ENCODE measurements at regions not wholly inside any gene's neighbourhood (a gene's known extent, or its start where the extent isn't known, plus 50 kb on each side); places are given as distances from the start of the nearest gene placed in this dataset.
"Not testable (repeated sequence)": the region's sequence is repeated elsewhere in the genome, so short reads cannot be mapped to it uniquely, and the experiment has no call there.

DNA sequence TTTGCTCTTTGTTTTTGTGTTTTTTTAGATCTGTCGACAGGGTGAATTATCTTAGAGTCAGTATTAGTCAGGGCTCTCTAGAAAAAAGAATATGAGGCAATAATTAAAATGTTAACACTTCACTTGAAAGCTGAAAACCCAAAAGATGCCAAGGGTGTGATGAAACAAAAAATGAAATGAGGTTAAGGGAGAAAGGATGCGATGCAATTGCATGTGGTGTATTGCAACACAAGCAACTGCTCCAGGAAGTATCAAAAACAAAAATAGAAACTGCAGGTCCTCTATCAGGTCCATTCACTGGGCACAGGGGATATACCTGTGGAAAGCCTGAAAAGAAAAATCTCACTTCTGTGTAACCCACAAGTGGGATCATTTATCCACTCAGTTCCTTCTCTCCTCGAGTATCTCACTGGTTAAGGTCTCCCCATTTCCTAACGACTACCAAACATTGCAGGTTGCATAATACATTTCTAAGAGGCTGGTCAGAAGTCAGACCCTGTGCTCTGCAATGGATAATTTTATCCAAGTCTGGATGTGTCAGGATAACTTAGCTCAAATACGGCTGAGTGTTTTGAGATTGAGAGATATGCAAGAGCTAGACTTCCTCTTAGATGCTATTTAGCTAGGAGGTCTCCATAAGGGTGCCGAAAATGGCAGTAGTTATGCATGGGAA lies 257.7 kb upstream of the GJE1 start:
- no peak for DNase-seq

DNA sequence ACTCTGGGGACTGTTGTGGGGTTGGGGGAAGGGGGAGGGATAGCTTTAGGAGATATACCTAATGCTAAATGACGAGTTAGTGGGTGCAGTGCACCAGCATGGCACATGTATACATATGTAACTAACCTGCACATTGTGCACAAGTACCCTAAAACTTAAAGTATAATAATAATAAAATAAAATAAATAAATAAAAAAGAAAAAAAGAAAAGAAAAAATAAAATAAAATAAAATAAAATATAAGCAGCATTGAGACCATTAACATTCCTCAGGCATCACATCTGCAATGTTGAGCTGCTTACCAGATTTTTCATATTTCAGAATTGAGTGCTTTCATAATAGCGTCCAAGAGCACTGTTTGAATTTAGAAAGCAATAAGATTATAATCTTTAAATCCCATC lies 263.2 kb upstream of the GJE1 start:
- not testable (repeated sequence) for DNase-seq

DNA sequence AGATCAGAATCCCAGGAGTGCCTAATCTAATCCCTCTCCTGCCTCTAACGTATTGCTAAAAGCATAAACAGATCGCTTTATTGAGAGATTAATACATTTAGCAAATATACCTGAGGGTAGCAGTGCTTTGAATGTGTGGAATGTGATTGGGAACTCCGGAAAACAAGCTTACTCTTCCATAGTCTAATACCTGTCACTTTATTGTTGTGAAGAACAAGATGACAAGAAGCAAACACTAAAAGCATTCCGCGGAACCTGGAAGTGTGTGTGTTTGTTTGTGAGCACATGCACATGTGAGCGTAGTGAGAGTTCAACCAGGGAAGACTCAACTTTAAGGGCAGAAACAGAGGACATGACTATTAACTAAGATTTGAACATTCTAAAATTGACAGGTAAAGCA lies 265.0 kb upstream of the GJE1 start:
- DNase-seq, result no peak

DNA sequence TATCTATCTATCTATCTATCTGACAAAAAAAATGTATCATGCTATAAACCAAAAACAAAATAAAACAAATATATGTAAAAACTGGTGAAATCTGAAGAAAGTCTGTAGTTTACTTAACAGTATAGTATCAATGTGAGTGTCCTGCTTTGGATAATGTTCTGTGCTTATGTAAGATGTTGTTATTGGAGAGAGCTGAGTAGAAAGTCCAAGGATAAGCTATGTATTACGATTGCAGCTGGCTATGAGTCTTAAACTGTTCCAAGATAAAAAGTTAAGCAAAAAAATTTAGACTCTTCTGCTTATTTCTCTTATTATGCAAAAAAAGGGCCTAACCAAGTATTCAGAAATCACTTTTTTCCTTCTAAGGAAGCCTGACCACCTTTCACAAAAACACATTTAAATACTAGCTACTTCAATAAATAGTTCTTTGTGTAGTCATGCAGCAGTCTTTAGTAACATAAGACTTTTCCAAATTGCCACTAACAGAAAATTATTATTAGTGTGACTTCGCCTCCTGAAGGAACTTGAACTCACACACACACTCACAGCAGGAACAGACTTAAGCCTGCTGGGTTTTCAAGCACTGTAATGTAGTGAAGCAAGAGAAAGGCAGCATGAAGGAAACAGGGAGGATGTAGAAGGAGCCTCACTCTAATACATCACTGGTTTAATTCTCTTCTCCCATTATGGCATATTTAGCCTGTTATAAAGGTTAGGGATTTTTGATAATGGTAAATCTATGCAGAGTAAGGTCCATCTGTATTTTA lies 265.8 kb upstream of the GJE1 start:
- no peak for DNase-seq

DNA sequence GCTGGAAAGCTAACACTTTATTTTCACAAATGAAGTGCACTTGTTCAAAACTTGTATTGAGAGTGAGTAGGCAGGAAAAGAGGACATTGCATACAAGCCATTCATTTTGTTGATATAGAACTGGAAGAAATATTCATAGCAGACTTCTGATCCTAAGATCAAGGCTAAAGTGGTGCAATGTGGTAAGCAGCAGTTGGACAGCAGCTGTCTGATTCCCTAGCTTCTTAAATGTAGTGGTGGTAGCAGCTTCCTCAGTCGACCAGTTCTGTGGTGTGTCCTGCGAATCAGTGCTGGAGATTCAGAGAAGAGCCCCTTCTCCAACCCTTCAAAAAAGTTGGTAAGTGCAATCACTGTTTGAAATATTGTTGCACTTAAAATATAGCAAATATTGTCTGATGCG lies 281.7 kb upstream of the GJE1 start:
- no peak for DNase-seq

DNA sequence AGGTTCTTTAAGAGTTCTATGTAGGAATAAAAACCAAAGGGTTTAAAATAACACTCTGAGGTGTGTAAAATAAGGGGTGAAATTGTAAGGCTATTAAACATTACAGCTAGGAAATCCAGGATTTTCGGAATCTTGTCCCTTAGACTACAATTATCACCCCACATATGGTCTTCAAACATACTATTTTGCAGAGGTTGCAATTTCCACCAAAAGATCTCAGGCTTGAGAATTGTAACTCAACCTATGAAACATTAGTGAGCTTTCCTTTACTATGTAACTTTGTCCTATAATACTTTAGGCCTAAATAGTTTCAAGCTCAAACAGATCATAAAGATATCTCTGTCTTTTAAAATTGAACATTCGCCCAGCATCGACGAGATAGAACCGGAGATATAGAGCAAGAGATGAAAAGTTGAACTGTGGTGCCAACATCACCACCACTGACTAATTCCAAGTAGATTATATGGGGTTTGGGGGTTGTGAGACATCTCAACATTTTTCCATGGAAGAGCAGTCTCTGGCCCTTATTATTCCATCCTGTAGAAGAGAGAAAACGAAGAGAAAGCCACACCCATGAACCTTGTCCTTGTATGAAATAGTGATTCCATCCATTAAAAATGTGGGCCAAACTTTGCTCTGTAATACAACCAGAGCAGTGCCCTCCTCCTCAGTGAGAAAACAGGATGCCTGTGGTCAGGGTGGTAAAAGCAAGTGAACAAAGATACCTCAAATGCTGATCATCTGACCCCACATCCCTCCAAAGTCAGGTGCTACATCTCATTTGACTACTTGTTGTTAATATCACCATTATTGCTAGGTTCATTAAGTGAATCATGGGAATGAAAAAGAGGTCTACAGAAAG lies 284.5 kb upstream of the GJE1 start:
- DNase-seq, result no peak

DNA sequence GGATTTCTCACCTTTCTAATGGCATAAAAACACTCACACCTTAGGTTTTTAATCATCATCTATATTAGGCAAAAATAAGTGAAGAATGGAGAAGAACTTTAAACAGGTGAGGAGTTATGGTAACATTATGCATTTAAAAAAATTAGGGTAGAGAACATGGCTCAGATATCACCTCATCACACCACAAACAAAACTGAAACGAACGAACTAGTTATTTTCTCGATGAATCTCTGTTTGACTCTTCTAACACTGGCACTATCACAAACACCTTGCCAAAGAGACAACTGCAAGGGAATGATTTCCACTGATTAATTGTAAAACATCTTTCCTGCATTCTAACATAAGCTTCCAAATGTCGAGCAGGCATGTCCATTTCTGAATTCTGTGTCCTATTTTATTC lies 286.1 kb upstream of the GJE1 start:
- DNase-seq, result no peak

DNA sequence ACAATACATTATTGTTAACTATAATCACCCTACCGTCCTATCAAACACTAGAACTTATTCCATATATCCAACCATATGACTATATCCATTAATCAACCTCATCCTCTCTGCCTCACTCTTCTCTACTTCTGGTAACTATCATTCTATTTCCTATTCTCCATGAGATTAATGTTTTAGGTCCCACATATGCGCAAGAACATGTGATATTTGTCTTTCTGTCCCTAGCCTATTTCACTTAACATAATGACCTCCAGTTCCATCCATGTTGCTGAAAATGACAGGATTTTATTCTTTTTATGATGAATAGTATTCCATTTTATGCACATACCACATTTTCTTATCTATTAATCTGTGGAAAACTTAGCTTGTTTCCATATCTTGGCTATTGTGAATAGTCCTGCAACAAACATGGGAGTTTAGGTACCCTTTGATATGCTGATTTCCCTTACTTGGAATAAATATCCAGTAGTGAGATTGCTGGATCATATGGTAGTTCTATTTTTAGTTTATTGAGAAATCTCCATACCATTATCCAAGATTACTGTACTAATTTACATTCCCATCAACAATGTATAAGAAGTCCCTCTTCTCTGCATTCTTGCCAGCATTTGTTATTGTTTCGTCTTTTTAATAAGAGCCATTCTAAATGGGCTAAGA lies 289.4 kb upstream of the GJE1 start:
- no peak for DNase-seq

DNA sequence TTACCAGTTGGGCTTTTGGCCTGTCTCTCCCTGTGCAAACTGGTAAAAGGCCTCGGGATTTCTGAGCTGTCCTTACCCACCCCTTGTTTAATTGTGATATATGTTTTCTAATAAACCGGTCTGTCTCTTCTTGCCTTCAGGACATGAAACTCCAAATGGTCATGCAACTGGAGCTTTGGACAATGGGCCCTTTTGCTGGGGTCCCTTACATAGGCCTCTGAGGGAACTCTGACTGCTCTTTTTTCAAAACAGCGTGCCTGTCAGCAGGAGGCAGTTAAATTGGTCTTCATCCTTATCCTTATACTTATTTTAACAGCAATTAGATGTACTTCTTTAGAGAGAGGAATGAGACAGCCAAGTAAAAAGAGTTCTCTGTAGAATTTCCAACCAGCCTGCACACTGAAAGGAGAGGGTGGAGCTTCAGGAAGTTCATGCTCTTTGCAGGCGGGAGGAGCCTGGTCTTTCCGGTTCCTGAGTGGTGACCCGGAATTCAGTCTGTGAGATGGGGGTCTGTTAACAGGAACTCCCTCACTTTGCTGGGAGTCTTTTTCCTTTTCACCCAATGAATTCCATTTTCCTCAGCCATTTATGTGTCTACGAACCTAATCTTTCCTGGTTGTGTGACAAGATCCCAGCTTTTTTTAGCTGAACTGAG lies 299.6 kb upstream of the GJE1 start:
- no peak for DNase-seq

DNA sequence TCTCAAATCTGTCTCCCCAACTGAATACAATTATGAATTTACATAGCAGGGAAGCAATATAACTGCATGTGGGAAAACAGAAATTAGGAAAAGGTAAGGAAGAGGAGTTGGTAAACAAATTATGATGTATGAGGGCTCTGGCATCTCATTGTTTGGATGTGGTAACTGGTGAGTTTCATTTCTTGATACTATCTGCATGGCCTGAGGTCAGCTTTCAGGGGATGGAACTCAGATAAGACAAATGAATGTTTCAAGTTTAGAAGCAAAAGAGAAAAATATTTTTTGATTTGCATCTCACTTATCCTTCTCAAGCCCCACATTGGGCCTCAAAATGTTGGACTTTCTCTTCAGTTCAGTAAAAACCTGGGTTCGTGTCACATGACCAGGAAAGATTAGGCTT lies 302.2 kb upstream of the GJE1 start:
- no peak for DNase-seq

DNA sequence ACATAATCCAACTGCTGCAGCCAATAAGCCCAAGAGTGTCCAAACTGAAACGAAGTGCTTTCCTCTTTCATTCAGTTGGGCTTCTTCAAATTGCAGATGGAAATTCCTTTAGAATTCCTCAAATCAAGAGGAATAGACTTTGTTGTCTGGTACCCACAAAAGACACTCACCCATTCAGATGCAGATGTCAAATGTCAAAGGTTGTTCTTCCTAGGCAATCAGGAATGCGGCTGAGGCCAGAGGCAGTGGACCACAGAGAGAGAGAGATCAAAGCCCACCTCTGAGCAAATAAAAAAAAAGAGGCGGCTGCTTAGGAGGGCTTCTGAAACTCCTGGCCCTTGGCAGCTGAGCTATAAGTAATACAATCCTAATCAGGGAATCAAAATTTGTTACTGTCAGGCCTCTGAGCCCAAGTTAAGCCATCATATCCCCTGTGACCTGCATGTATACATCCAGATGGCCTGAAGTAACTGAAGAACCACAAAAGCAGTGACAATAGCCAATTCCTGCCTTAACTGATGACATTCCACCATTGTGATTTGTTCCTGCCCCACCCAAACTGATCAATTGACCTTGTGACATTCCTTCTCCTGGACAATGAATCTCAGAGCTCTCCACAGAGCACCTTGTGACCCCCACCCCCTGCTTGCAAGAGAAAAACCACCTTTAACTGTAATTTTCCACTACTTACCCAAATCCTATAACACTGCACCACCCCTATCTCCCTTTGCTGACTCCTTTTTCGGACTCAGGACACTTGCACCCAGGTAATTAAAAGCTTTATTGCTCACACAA lies 303.0 kb upstream of the GJE1 start:
- no peak for DNase-seq

DNA sequence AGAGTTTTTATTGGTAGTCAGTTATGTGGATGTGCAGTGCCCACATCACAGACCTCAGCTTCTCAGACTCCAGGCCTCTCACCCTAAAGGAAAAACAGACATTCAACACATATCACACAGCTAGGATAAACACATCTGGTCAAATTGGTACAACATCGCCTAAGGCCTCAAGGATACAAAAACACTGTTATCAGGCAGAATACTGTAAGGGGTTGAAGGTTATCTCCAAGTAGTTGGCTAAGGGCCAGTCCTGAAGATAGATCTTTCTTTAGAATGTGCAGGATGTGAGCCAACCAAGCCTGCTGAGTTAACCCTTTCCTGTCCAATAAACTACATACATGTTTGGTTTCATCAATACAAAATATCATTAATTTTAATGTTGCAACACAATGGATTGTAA lies 308.4 kb upstream of the GJE1 start:
- no peak for DNase-seq

DNA sequence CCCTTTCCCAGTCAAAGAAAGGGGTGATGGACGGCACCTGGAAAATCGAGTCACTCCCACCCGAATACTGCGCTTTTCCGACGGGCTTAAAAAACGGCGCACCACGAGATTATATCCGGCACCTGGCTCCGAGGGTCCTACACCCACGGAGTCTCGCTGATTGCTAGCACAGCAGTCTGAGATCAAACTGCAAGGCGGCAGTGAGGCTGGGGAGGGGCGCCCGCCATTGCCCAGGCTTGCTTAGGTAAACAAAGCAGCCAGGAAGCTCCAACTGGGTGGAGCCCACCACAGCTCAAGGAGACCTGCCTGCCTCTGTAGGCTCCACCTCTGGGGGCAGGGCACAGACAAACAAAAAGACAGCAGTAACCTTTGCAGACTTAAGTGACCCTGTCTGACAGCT lies 317.7 kb upstream of the GJE1 start:
- not testable (repeated sequence) for DNase-seq

DNA sequence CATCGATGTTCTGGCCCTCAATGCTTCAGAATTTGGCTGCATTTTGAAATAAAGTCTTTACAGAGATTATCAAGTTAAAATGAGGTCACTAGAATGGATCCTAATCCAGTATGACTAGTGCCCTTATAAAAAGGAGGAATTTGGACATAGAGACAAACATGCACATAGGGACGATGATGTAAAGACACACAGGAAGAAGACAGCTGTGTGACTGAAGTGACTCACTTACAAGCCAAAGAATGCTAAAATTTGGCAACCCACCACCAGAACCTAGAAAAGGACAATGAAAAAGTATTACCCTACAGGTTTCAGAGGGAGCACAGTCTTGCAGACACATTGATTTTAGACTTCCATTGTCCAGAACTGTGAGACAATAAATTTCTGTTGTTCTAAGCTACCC lies 322.8 kb upstream of the GJE1 start:
- DNase-seq, result no peak

DNA sequence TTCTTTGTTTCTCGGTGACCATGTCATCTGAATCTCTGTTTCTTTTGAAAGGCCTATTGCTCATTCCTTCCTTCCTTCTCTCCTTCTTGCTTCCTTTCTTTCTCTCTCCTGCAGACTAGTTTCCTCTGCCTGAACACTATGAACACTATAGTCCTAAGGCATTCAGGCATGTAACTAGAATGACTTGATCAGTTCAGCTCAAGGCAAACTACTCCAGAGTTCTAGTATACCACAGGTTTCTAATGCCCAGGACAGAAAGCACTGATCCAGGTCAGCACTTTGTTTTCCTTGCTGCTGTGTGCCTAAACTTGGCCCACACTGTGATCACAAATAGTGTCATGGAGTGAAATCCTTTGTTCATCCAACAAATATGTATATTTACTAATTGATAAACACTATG lies 324.1 kb upstream of the GJE1 start:
- DNase-seq, result no peak

DNA sequence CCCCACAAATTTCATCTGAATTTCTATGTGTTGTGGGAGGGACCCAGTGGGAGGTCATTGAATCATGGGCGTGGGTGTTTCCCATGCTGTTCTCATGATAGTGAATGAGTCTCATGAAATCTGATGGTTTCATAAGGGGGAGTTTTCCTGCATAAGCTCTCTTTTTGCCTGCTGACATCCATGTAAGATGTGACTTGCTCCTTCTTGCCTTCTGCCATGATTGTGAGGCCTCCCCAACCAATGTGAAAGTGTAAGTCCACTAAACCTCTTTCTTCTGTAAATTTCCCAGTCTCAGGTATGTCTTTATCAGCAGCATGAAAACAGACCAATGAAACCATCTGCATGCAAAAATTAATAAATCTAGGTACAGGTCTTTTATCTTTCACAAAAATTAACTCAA lies 331.8 kb upstream of the GJE1 start:
- not testable (repeated sequence) for DNase-seq

DNA sequence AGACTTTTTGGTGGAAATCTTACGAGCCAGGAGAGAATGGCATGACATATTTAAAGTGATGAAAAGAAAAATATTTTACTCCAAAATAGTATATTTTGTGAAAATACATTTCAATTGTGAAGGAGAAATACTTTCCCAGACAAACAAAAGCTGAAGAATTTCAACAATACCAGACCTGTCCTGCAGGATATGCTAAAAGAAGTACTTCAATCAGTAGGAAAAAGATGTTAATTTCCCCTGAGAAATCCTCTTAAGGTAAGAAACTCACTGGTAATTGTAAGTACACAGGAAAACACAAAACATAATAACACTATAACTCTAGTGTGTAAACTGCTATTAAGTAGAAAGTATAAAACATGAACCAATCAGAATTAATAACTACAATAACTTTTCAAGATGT lies 341.8 kb upstream of the GJE1 start:
- DNase-seq, result no peak

DNA sequence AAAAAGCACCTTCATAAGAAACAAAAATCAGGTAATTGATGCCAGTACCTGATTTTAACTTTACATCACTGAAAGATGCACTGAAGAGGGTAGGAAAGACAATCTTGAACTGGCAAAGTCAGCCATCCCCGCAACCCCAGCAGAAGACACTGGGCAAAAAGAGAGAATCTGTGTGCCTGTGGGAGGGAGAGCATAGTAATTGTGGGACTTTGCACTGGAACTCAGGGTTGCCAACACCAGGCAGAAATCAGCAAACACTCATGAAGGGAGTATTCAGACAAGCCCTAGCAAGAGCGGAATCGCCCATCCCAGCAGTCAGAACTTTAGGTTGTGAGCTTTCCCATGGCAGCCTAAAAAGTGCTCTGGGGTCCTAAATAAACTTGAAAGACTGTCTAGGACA lies 344.6 kb upstream of the GJE1 start:
- no peak for DNase-seq

DNA sequence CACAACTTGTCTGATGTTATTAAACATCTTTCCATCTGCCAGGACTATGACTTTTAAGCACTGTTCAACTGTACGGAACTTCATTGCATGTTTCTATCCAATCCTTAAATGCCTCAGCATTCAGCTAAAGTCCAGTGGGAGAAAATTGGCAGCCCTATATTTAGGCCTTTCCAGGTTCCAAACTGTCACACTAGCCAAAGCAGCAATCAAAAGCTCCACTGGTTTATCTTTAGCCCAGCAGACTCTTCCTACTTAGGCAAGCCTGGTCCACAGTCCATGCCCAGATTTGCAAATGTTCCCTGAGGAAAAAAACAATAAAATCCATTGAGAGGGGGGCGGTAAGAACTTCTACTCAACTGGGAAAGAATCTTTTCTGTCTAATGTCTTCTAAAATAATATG lies 349.1 kb upstream of the GJE1 start:
- no peak for DNase-seq

DNA sequence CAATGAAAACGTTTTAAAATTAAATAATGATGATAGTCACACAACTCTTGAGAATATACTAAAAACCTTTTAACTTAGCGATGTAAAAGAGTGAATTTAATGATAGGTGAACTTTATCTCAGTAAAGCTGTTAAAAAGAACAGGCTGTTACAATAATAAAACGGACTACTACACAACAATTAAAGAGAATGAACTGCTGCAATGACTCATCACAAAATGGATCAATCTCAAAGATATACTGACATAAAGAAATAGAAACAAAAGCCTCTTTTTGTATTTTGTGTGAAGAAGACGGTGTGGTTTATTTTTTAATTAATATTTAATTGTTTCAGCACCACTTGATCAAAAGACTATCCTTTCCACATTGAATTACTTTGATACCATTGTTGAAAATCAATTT lies 352.4 kb upstream of the GJE1 start:
- no peak for DNase-seq

DNA sequence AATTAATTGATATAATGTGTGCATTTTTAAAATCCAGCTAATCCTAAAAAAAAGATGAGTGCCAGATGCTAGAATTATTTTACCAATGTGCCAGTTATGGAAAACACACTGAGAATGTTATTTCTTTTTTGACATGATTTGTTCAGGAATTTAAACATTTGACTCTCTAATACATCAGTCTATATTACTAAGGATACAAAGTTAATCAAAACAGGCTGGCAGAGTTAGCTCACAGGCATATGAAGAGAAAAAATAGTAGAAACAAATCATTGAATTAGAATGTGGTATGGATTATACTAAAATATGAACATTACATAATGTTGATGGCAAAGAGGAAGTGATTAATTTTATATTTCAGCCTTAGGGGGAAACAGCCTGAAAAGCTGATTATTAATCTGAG lies 368.3 kb upstream of the GJE1 start:
- no peak for DNase-seq

DNA sequence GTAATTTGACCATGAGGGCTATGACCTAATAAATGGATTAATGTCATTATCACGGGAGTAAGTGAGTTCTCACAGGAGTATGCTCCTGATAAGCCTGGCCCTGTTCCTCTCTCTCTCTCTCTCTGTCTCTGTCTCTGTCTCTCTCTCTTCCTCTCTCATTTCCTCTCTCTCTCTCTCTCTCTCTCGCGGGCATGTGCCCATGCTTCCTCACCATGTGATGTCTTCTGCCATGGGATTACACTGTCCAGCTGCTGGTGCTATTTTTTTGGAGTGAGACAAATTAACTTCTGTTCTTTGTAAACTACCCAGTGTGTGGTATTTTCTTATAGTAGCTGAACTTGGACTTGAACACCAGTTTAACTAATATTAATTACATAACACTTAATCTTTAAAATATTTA lies 374.3 kb upstream of the GJE1 start:
- DNase-seq, result no peak

Measured in activated T-cell treated with anti-CD3 and anti-CD28 coated beads for 4 hours (primary cell).